ENCODE measurements at regions not wholly inside any gene's neighbourhood (a gene's known extent, or its start where the extent isn't known, plus 50 kb on each side); places are given as distances from the start of the nearest gene placed in this dataset.

- DNase-seq, result no peak
Measured at GRCh38 chr9:13707612-13708576, 428.4 kb upstream of the MPDZ start.

GRCh38 chr9:13705918-13706317 is 426.4 kb upstream of the MPDZ start:
- peak; percentile 71 for DNase-seq

- DNase-seq, result no peak
Measured at GRCh38 chr9:13705373-13705772, 425.9 kb upstream of the MPDZ start.

- no peak for DNase-seq
Measured at GRCh38 chr9:13690595-13690994, 411.1 kb upstream of the MPDZ start.

- DNase-seq, result no peak
Measured at GRCh38 chr9:13689925-13690324, 410.4 kb upstream of the MPDZ start.

- DNase-seq, result peak; percentile 33
Measured at GRCh38 chr9:13688990-13689600, 409.6 kb upstream of the MPDZ start.

GRCh38 chr9:13688223-13688989 is 408.9 kb upstream of the MPDZ start:
- DNase-seq, result peak; percentile 38

GRCh38 chr9:13684656-13685055 is 405.2 kb upstream of the MPDZ start:
- DNase-seq, result no peak

- DNase-seq, result no peak
Measured at GRCh38 chr9:13677801-13678200, 398.3 kb upstream of the MPDZ start.

GRCh38 chr9:13675638-13676000 is 396.1 kb upstream of the MPDZ start:
- DNase-seq, result no peak

GRCh38 chr9:13674926-13675637 is 395.6 kb upstream of the MPDZ start:
- DNase-seq, result no peak

- no peak for DNase-seq
Measured at GRCh38 chr9:13673348-13673747, 393.9 kb upstream of the MPDZ start.

- no peak for DNase-seq
Measured at GRCh38 chr9:13665418-13666066, 386.1 kb upstream of the MPDZ start.

GRCh38 chr9:13661014-13661413 is 381.5 kb upstream of the MPDZ start:
- no peak for DNase-seq

GRCh38 chr9:13651969-13652663 is 372.6 kb upstream of the MPDZ start:
- no peak for DNase-seq

- no peak for DNase-seq
Measured at GRCh38 chr9:13651526-13651925, 372.0 kb upstream of the MPDZ start.

GRCh38 chr9:13648676-13649075 is 369.2 kb upstream of the MPDZ start:
- no peak for DNase-seq

- no peak for DNase-seq
Measured at GRCh38 chr9:13648068-13648467, 368.6 kb upstream of the MPDZ start.

GRCh38 chr9:13646500-13647021 is 367.1 kb upstream of the MPDZ start:
- no peak for DNase-seq

GRCh38 chr9:13645557-13645956 is 366.1 kb upstream of the MPDZ start:
- DNase-seq, result no peak

- DNase-seq, result no peak
Measured at GRCh38 chr9:13644675-13645074, 365.2 kb upstream of the MPDZ start.
